LNCAP (cell line): ENCODE measurements at regions not wholly inside any gene's neighbourhood (a gene's known extent, or its start where the extent isn't known, plus 50 kb on each side); places are given as distances from the start of the nearest gene placed in this dataset.

Experiments used
- TF ChIP-seq, protein P1 (sequence below): fragments of 450-650 bp; IDR thresholded peaks from 2 replicates; pipeline ENCODE4 v1.5.1; 2017; ENCODE audit warnings: mild to moderate bottlenecking

DNA sequence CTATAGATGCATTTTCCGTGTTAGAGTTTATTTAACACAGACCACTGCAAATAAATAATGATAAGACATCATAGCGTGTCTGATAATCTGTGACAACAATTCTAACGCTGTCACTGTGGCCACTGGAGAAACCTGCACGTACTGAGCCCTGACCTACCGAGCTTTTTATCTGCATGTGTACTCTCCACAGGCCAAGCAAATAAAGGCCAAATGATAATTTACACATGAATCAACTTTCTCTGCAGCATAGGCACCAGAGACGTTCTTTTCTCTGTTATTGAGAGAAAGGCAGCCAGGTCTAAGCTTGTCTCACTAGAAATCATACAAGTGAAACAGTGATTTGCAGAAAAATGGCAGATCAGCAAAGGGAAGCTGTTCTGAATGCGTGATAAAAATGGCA, 75.8 kb downstream of the POU5F2 start:
- TF ChIP-seq, protein P1, sequence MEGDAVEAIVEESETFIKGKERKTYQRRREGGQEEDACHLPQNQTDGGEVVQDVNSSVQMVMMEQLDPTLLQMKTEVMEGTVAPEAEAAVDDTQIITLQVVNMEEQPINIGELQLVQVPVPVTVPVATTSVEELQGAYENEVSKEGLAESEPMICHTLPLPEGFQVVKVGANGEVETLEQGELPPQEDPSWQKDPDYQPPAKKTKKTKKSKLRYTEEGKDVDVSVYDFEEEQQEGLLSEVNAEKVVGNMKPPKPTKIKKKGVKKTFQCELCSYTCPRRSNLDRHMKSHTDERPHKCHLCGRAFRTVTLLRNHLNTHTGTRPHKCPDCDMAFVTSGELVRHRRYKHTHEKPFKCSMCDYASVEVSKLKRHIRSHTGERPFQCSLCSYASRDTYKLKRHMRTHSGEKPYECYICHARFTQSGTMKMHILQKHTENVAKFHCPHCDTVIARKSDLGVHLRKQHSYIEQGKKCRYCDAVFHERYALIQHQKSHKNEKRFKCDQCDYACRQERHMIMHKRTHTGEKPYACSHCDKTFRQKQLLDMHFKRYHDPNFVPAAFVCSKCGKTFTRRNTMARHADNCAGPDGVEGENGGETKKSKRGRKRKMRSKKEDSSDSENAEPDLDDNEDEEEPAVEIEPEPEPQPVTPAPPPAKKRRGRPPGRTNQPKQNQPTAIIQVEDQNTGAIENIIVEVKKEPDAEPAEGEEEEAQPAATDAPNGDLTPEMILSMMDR = no peak

DNA sequence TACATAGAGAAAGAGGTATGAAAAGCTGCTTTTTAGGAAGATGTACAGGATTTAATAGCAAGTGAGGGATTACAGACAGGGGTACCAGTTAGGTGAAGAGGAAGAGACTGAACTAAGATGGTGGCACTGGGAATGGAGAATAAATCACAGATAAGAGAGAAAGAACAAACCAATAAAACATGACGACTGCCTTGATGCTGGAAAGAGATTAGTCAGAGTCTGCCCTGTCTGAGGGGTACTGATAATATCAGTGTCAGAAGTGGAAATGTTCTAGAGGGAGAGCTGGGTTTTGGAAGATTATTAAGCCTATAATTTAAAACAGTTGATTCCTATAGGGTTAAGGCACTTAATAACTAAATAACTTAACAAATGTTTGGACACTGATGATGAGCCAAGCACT, 77.7 kb downstream of the NR2F1 start:
- TF ChIP-seq, protein P1 = no peak

DNA sequence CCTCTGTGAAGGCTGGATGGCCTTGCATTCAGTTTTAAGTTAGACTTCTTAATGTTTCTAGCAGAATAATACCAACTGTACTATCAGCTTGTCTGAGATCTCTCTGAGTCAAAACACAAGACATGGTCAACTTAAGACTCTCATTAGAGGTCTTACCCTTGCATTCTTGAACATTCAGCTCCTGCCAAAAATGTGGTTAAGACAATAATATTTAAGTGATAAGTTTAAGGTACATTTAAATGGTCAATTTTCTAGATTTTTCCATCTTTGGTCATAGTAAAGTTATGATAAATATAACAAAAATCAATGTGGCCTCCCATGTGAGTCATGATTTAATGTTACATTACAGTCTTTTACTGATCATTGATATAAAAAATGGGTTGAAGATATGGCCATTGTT, 75.0 kb downstream of the NR2F1 start:
- TF ChIP-seq, protein P1 = no peak

DNA sequence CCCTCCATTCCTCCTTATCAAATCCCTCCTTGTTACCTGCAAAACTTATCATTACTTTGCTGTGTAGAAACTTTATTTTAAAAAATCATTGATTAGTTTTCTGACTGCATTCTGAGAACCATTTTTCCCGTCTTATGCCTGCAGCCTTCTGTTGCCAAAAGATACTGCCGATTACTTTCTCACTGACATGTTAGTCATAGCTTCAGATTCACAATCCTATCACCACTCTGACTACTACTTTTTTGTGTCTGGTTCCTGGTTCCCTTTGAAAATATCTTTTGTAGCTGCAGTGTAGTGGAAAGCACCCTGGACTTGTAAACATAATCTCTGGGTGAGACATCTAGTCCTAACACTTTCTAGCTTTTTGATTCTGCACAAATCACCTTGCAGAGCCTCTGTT, 71.7 kb downstream of the NR2F1 start:
- TF ChIP-seq, protein P1 = no peak

DNA sequence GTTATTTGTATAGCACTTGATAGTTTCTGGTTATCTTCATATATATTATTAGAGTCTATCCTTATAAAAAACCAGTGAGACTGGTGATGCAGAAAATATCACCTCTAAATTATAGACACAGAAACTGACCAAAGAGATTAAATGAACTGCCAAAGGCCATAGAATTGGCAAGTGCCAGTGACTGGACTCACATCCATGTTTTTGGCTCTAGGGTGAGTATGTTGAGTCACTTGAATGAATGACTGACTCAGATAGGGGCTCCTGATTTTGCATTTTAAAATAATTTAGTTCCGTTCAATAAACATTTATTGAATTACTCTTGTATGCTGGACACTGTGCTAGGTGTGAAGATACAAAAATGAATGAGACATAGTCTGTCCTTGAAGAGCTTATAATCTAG, 70.7 kb downstream of the NR2F1 start:
- TF ChIP-seq, protein P1 = no peak

DNA sequence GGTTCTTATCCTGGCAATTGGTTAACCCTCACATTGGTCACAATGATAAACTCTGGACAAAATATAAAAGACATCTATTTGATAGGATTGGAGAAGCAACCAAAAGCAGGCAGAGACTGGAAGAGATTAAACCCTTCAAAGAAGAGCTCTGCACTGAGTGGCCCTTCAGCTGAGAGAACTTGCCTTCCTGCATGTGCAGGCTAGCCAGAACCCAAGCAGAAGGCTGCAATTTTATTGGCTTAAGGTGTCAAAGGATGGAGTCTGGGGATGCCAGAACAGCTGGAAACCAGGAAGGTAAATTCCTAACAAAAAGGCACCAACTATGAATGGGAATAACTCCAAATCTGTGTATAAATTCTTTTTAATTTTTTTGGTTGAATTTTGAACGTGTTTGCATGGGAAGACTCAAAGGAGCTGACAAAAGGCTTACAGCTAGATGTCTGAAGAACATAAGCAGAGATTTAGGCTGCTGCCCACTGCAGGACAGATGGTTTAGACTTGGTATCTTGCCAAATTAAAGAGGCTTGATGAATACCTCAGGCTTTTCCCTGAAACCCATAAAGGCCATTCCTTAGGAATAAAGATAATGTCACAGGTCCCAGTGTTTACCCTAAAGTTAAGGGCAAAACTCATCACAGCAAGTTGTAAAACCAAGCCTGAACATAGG, 66.3 kb downstream of the NR2F1 start:
- TF ChIP-seq, protein P1 = no peak

DNA sequence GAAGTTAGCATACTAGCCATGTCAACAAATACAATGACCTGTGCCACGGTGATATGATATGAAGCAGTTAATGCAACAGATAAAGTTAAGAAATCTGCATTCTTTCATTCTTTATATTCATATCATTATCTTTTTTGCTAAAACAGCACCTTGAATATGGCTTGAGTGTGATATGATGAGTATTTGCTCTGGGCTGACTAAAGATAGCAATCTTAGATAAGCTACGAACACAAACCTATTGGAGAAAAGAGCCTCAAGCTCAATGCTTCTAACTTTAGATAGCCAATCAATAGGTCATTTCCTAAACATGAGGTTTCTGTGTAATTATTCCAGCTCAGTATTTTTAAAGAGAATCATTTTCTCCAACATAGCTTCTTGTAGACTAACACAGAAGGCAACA, 61.7 kb downstream of the NR2F1 start:
- TF ChIP-seq, protein P1 = no peak
